GM21825 (cell line): ENCODE measurements at regions not wholly inside any gene's neighbourhood (a gene's known extent, or its start where the extent isn't known, plus 50 kb on each side); places are given as distances from the start of the nearest gene placed in this dataset.

Experiments
- ATAC-seq: cut with Tn5 transposase; IDR thresholded peaks from one replicate; pipeline ENCODE4 v1.9.1; 2021; ENCODE audit warnings: mild to moderate bottlenecking, moderate library complexity; ENCODE audit not compliant: unreplicated experiment

DNA sequence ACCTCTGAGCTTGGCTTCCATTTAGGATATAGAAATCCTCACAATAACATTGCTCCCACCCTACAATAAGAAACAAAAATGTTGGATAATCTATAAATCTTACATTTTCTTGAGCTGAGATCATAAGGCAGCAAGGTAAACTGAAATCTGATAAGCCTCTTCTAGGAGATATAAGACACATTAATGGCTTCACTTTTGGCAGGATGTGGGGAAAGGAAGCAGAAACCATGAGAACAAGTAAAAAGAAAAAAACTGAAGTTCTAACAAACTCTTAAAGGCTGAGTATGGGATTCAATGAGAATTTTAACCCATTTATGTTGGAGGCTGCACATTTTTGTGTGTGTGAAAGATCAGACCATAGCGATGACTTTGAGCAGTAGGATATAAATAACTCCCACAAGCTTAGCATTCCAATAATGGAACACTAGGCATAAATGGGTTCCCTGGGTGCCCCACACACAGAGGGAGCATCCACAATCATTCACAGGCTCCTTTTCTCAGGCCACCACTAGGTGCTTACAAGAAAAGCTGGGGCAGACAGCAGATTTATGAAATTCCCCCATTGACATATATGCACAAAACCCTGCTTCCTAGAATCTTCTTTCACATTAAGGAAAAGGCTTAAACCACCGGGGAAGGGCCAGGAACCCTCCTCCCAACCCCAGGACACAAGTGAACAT is 564.9 kb upstream of the MGMT start:
- ATAC-seq = no peak

DNA sequence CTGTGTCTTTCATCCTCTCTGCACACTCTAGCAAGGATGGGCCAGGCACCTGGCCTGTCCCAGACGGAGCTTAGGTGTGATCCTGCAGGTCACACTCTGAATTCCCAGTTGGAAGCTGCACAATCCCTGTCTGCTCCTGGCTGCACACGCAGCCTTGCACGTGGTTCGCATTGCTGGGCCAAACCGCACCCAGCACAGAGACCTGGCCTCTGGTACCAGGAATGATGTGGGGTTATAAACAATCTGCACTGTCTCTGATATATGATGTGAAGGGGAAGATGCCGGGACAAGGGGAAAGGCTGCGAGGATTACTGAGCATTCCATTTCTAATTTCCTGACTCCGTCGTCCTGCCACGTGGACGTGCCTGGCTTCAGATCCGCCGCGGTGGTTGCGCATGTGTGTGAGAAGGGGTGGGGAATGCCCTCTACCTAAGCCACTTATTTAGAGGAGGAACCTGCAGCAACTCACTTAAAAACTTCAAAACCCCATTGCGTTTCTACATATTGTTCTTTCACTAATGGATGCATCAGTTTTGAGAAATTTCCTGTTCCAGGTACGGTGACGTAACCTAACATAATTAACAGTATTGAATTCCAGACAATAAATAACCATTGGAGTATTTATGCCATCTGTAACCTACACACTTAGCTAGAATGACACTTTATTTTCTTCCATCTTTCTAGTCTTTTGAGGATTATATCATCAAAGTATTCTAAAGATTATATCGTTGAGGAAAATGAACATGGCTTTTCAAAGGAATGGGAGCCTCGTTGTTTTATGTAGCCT is 559.7 kb upstream of the MGMT start:
- ATAC-seq = no peak

- no peak for ATAC-seq
Observed at GRCh38 chr10:128908099-128908498, 558.9 kb upstream of the MGMT start.

DNA sequence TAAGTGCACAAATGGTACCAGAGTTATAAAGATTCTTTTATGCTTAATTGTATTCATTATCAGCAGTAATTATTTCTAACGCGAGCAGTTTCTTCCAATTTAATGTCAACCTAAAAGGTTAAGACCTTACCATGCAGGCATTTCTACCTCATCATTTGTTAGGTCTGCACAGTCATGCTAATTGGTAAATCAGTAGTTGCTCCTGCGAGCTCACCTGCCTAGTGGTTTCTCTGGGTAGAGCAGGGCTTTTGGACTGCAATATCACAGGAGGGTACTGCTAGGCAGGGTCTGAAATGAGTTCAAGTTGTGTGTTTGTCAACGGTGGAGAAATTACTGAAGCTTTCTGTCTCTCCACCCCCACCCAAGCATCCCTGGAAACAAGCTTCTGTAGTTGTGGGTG is 558.5 kb upstream of the MGMT start:
- no peak for ATAC-seq

DNA sequence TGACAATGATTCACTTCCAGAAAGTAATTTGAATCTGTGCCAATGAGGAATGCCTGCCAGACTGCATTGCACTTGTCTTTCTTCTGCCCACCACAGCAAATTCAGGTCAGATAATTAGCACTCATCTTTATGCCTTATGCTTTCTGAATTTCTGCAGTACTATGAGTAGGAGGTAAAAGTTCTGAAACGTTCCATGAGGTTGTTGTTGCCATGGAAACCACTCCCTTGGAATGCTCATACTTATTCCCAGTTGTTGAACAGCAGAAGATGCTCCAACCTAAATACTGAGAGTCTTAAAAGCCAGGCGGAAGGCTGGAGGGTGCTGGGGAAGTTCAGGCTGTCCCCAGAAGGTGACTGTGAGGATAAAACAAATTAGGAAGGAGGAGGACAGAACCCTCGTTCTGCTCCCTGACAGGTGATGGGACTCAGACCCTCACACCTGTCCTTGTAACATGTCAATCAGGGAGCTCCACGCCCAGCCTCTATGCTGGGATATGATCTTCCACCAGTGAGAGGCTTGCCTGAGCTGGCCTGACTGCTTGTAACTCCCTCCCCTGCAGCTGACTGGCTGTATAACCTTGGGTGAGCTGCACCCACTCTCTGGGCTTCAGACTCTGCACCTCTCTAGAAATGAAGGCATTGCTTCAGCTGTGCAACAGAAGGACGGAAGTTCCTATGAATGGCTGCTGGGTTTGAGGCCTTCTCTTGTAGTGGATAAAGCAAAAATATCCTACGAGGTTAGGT is 554.3 kb upstream of the MGMT start:
- ATAC-seq = no peak

- no peak for ATAC-seq
Observed at GRCh38 chr10:128914681-128915080, 552.4 kb upstream of the MGMT start.

DNA sequence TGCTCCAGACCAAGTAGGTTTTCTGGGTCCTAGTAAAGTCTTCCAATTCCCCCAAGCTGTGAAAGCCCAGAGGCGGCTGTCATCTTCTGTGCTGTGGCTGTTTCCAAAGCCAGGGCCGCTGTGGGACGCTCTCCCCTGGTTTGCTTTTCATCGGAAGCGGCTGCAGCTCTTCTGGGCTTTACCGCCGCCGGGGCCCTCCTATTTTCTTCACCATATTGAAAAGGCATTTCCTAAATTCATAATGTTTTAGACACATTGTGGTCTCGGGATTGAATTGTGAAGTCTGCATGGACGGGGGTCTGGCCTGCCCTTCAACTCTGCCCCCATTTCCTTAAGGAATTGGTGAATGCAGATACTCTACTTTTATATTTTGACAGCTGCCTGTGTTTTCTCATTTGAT is 551.4 kb upstream of the MGMT start:
- ATAC-seq = no peak

- no peak for ATAC-seq
Observed at GRCh38 chr10:128916383-128916782, 550.7 kb upstream of the MGMT start.

DNA sequence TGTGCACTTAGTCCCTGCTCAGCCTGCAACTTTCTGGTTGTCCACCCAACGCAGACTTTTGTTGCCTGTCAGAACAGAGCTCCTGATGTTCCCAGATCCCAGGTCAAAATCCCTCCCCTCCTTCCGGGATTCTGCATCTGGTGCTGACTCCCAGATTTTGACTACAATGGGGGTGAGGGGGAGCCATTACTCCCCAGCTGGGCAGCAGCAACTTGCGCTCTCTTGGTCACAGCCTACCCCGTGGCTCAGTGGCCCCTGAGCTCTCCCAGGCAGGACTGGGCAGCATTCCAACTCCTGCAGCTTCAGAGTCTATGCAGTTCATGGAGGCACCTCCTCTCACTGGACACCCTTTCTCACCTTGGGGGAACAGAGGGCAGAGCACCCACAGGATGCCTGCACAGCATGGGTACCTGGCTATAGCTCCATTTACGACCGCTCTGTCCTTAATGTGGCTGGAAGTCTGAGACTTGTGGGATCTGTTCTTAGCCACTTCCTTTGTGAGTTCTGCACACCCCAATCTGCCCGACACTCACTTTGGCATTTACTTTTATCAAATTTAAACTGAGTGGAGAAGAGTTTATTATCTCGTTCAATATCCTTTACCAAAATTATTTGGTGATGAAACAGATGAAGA is 545.5 kb upstream of the MGMT start:
- ATAC-seq = no peak

DNA sequence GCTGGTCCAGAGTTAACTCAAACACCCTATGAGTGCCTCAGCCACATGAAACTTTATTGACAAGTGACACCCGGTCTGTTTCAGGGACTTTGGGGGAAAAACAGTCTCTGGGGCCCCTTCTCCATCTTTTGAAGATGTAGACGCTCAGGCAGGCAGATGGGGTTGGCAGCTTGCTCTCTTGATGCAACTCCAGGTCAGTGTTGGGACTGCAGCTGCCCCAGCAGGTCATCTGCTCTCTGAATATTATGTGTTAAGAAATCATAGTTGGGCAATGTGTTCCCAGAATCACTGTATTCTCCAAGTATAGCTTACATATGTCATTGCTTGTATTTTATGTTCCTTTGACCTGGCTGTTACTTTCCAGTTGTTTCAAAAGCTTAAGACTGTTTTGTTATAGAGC is 544.9 kb upstream of the MGMT start:
- no peak for ATAC-seq

- no peak for ATAC-seq
Observed at GRCh38 chr10:128922619-128923196, 544.3 kb upstream of the MGMT start.

DNA sequence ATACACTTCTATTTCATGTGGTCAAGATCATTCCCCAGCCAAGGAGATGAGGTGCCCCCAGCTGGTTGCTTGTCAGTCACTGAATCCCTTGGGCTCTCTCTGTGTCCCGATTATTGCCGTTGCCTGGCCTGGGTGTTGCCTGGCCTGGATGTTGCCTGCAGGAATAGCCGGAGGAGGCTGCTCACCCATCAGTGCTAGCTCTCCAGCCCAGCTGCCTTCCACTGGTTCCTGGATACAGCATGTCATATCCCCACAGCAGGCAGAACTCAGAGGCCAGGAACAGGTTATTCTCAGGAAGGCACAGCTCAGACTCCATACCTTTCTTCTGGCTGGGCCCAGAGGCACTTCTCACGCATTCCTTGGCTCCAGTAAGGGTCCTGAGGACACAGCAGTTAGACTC is 542.1 kb upstream of the MGMT start:
- ATAC-seq = no peak

DNA sequence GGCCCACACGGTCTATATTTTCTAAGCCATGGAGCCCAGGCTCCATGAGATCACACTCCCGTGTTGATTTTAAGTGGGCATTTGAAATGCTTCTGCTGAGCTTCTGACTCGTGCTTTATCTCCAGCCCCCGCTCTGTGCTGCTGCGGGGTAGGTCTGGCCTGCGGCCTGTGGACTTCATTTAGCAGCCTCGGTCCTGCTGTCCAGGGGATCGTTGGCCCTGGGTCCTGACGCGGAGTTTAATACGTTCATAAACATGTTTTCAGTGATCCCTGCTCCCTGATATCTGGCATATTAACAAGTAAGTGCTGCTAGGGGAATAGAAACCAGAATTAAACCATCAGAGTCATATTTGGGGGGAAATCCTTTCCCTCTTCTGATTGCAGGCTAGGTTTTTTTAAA is 540.3 kb upstream of the MGMT start:
- ATAC-seq = no peak

DNA sequence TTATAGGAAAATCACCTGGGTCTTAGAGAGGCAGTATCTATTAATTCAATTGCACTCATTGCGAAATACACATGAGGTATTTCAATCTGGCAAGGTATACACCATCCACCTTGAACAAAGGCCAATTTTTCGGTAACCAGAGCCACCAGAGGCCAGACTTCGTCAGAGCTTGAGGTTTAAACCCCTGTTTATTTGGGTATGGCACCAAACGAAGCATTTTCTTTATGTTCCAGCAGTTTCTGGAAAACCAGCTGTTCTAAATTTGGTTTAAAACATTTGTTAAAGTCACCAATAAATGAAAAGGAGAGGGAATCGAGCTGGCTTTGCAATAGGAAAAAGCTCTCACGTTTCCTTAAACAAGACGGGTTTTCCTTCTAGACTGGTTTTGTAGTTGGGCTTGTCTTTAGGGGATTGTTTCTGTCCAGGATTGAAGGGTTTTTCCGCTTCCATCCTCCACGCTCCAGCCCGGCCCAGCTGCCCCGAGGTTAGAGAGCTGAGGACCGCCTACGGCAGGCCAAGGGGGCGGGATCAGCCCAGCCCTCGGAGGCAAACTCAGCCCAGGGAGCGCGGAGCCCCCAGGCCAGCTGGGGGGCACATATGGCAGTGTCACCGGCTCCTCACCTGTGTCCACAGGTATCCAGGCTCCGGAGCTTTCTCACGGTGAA is 539.4 kb upstream of the MGMT start:
- no peak for ATAC-seq

GRCh38 chr10:128928231-128928836 is 538.7 kb upstream of the MGMT start:
- no peak for ATAC-seq

- ATAC-seq = no peak
Observed at GRCh38 chr10:128929131-128929530, 537.9 kb upstream of the MGMT start.

GRCh38 chr10:128929767-128930166 is 537.3 kb upstream of the MGMT start:
- ATAC-seq = no peak

GRCh38 chr10:128930515-128930914 is 536.5 kb upstream of the MGMT start:
- ATAC-seq = no peak

DNA sequence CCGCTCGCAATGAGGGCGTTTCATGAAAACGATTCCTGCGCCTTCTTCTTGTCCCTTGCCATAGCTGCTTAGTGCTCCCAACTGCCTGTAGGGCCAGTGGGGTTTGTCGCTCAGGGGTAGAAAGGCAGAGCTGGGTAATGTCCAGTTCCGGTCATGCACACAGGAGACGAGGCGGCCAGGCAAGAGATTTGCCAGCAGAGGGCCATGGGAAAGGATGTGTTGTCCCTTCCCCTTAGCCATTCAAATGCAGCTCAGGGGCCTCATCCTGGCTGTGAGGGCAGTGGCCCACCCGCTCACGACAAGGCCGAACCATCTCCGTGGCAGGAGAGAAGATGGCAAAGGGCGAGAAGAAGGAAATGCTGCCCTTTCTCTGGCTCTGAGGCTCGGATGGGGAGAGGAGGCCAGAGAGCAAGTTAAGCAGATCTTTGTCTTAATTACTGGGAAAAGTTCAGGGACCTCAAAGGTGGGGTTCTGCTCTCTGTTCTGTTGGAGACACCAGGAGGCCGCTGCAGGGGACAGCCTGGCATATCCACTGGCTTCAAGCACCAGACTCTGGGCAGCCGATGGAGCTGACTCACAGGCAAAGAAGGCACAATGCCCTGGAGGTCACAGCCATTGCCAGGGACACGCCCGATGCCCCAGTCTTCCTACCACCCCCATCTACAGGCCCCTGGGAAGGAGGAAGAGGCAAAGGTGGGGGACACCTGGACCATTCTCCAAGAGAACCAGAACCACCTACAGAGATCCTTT is 534.8 kb upstream of the MGMT start:
- no peak for ATAC-seq
